Neural progenitor cell (in vitro differentiated cells): ENCODE measurements at regions not wholly inside any gene's neighbourhood (a gene's known extent, or its start where the extent isn't known, plus 50 kb on each side); places are given as distances from the start of the nearest gene placed in this dataset.

Source experiments
- EZH2 ChIP-seq: fragments of 200-600 bp; sonication (generic); IDR thresholded peaks from 2 replicates; pipeline ENCODE4 v1.6.1; 2017; ENCODE audit warnings: antibody characterized with exemption, mild to moderate bottlenecking, moderate library complexity
- EZH2phosphoT487 ChIP-seq: fragments of 200-600 bp; sonication (generic); IDR thresholded peaks from 2 replicates; pipeline ENCODE4 v1.6.1; 2017; ENCODE audit warnings: antibody characterized with exemption
- TF ChIP-seq, protein P1 (sequence below): fragments of 200-600 bp; sonication (generic); IDR thresholded peaks from 2 replicates; pipeline ENCODE4 v1.5.1; 2017; ENCODE audit warnings: antibody characterized with exemption, mild to moderate bottlenecking

DNA sequence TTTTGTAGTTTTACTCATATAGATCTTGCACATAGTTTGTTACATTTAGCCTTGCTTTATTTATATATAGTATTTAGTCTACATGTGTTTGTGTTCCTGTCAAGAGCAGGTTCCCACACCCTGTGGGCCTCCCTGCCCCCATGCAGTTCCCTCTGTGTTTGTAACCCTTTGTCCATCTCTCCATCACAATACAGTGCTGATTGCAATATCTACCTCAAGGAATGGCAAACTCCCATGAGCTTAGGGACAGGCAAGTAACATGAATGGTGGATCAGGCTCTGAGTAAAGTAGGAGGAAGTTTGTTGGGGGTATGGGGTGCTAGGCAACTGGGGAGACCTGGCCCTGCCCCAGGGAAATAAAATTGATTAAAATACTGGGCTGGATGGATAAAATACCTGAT lies 151.9 kb upstream of the MYL2 start:
- TF ChIP-seq, protein P1, sequence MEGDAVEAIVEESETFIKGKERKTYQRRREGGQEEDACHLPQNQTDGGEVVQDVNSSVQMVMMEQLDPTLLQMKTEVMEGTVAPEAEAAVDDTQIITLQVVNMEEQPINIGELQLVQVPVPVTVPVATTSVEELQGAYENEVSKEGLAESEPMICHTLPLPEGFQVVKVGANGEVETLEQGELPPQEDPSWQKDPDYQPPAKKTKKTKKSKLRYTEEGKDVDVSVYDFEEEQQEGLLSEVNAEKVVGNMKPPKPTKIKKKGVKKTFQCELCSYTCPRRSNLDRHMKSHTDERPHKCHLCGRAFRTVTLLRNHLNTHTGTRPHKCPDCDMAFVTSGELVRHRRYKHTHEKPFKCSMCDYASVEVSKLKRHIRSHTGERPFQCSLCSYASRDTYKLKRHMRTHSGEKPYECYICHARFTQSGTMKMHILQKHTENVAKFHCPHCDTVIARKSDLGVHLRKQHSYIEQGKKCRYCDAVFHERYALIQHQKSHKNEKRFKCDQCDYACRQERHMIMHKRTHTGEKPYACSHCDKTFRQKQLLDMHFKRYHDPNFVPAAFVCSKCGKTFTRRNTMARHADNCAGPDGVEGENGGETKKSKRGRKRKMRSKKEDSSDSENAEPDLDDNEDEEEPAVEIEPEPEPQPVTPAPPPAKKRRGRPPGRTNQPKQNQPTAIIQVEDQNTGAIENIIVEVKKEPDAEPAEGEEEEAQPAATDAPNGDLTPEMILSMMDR = no peak
- TF ChIP-seq EZH2phosphoT487 = no peak
- TF ChIP-seq EZH2 = no peak
